ENCODE measurements at regions not wholly inside any gene's neighbourhood (a gene's known extent, or its start where the extent isn't known, plus 50 kb on each side); places are given as distances from the start of the nearest gene placed in this dataset.

DNA sequence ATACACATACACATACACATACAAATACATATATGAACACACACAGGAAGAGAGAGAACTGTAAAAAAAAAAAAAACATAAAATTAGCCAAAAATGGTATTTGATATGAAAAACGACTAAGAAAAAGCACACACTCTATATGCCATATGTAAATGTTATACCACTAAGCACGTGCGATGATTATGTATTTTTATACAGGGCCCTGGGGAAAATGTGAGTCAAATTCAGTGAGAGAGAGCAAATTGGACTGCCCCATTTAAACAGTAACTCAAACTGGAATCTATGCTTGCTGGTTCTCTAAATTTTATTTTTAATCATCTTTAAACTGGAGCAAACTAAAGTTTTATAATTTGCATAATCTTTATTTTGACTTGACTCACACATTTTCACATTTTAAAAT is 197.8 kb upstream of the MTNR1B start (continued):
- TF ChIP-seq EP400 (IDR thresholded peaks at IDR 0.05) (no peak), NELFE (IDR thresholded peaks at IDR 0.05; ENCODE audit: insufficient read depth, insufficient read length) (no peak), ZNF444 (CRISPR knock-in tag; IDR thresholded peaks at IDR 0.05) (no peak), ELF2 (CRISPR knock-in tag; IDR thresholded peaks at IDR 0.05) (no peak), ESRRB (CRISPR knock-in tag; IDR thresholded peaks at IDR 0.05; ENCODE audit: borderline replicate concordance) (no peak), SRF (CRISPR knock-in tag; IDR thresholded peaks at IDR 0.05) (no peak)
- TF ChIP-seq, protein P1, sequence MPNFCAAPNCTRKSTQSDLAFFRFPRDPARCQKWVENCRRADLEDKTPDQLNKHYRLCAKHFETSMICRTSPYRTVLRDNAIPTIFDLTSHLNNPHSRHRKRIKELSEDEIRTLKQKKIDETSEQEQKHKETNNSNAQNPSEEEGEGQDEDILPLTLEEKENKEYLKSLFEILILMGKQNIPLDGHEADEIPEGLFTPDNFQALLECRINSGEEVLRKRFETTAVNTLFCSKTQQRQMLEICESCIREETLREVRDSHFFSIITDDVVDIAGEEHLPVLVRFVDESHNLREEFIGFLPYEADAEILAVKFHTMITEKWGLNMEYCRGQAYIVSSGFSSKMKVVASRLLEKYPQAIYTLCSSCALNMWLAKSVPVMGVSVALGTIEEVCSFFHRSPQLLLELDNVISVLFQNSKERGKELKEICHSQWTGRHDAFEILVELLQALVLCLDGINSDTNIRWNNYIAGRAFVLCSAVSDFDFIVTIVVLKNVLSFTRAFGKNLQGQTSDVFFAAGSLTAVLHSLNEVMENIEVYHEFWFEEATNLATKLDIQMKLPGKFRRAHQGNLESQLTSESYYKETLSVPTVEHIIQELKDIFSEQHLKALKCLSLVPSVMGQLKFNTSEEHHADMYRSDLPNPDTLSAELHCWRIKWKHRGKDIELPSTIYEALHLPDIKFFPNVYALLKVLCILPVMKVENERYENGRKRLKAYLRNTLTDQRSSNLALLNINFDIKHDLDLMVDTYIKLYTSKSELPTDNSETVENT (CRISPR knock-in tag; IDR thresholded peaks at IDR 0.05), result no peak
- TF ChIP-seq, protein P2, sequence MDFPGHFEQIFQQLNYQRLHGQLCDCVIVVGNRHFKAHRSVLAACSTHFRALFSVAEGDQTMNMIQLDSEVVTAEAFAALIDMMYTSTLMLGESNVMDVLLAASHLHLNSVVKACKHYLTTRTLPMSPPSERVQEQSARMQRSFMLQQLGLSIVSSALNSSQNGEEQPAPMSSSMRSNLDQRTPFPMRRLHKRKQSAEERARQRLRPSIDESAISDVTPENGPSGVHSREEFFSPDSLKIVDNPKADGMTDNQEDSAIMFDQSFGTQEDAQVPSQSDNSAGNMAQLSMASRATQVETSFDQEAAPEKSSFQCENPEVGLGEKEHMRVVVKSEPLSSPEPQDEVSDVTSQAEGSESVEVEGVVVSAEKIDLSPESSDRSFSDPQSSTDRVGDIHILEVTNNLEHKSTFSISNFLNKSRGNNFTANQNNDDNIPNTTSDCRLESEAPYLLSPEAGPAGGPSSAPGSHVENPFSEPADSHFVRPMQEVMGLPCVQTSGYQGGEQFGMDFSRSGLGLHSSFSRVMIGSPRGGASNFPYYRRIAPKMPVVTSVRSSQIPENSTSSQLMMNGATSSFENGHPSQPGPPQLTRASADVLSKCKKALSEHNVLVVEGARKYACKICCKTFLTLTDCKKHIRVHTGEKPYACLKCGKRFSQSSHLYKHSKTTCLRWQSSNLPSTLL (IDR thresholded peaks at IDR 0.05), result no peak

All from K562 (cell line).